Stomach (tissue), 8 donors: ENCODE measurements at regions not wholly inside any gene's neighbourhood (a gene's known extent, or its start where the extent isn't known, plus 50 kb on each side); places are given as distances from the start of the nearest gene placed in this dataset.

Experiments
- DNase-seq, 2 donors: peaks; one replicate each; pipeline versions ENCODE4 v3.0.0 to v3.0.0-alpha.2; 2013 to 2019
- H3K27ac ChIP-seq, 5 donors: fragments of 200-600 bp in 4 of 5; sonication (generic) in 4 of 5; one replicate each; pipeline ENCODE4 v1.5.1; 2013 to 2019; ENCODE audit warnings: mild to moderate bottlenecking in 1 of 5, moderate library complexity in 1 of 5
- H3K27me3 ChIP-seq, 3 donors: fragments of 200-600 bp; sonication (generic); one replicate each; pipeline ENCODE4 v1.5.1; 2017 to 2019; ENCODE audit warnings: mixed run types in 1 of 3
- H3K36me3 ChIP-seq, 4 donors: fragments of 200-600 bp; sonication (generic); 1 replicate in 3 of 4; 2 replicates in 1 of 4; pipeline ENCODE4 v1.5.1; 2016 to 2019
- H3K4me1 ChIP-seq, 4 donors: fragments of 200-600 bp; sonication (generic); one replicate each; pipeline ENCODE4 v1.5.1; 2016 to 2019
- H3K4me3 ChIP-seq, 4 donors: fragments of 200-600 bp; sonication (generic) in 3 of 4; one replicate each; pipeline ENCODE4 v1.5.1; 2016 to 2019; ENCODE audit warnings: mild to moderate bottlenecking in 1 of 4
- H3K9me3 ChIP-seq, 4 donors: fragments of 200-600 bp; sonication (generic); one replicate each; pipeline ENCODE4 v1.5.1; 2016 to 2019
- CTCF ChIP-seq, 7 experiments: fragments of 450-650 bp in 4 of 7; fragments of 200-600 bp in 3 of 7; sonication (generic) in 3 of 7; IDR thresholded peaks; one replicate each; pipeline ENCODE4 v1.5.1; 2016 to 2019; ENCODE audit warnings: antibody characterized with exemption in 7 of 7, control low read depth in 2 of 7, mild to moderate bottlenecking in 1 of 7
- EP300 ChIP-seq: sonication (generic); formaldehyde crosslinking; IDR thresholded peaks from one replicate; pipeline ENCODE4 v1.6.1; 2017; ENCODE audit warnings: antibody characterized with exemption
- POLR2A ChIP-seq, 4 donors: fragments of 450-650 bp; IDR thresholded peaks; one replicate each; pipeline ENCODE4 v1.6.1; 2016; ENCODE audit warnings: antibody characterized with exemption in 4 of 4, control low read depth in 2 of 4, mild to moderate bottlenecking in 1 of 4, moderate library complexity in 1 of 4
- POLR2AphosphoS5 ChIP-seq, 3 donors: sonication (generic); formaldehyde crosslinking; IDR thresholded peaks; one replicate each; pipeline ENCODE4 v1.6.1; 2016; ENCODE audit warnings: antibody characterized with exemption in 3 of 3
- WGBS, 5 donors: extraction: QIAGEN DNeasy Blood & Tissue Kit in 3 of 5; methylation state at CpG; one replicate each; pipeline versions ENCODE4 v1.1.5 to v1.1.7; 2013 to 2018; 5-methylcytosine and 5-hydroxymethylcytosine counted together
- intact Hi-C: fragments of 100-400 bp; cut with DNase I; formaldehyde crosslinking; loops from one replicate; pipeline ENCODE4 v1.15.1; 2023; ENCODE audit warnings: low total_unique reads
- donor health status: healthy with polysubstance abuse.
- donor health status: Bipolar disorder and iron deficiency.
- donor health status: healthy.

- no peak overlapping the region for H3K4me3 ChIP-seq
- no peak for DNase-seq
- TF ChIP-seq POLR2AphosphoS5 (IDR thresholded peaks at IDR 0.05): no peak
- no peak for TF ChIP-seq POLR2A (IDR thresholded peaks at IDR 0.05)
- no peak for TF ChIP-seq EP300
- no peak for TF ChIP-seq CTCF (IDR thresholded peaks at IDR 0.05)
- 82 to 88% (median 85%) methylated on average over 3 of the region's 3 CpGs for WGBS, 5 donors
- H3K27ac ChIP-seq: no peak overlapping the region
- no peaks in the 10 kb centered on the region for H3K36me3 ChIP-seq
- intact Hi-C loops: no loop called here
- H3K4me1 ChIP-seq: no peaks in the 10 kb centered on the region
- no peaks in the 10 kb centered on the region for H3K27me3 ChIP-seq
- no peaks in the 10 kb centered on the region for H3K9me3 ChIP-seq
Observed at GRCh38 chr1:162990665-162991064, 78.5 kb upstream of the RGS4 start.

- Histone ChIP-seq H3K27me3 (no peaks in the 10 kb centered on the region), H3K27ac (no peak overlapping the region), H3K4me1 (no peaks in the 10 kb centered on the region), H3K36me3 (no peaks in the 10 kb centered on the region), H3K4me3 (no peak overlapping the region), H3K9me3 (no peaks in the 10 kb centered on the region)
- intact Hi-C loops: no loop called here
- no peak for DNase-seq
- 70 to 84% (median 81%) methylated on average over 3 of the region's 3 CpGs for WGBS, 5 donors
- no peak for TF ChIP-seq CTCF (IDR thresholded peaks at IDR 0.05)
- TF ChIP-seq EP300: no peak
- TF ChIP-seq POLR2AphosphoS5 (IDR thresholded peaks at IDR 0.05): no peak
- TF ChIP-seq POLR2A (IDR thresholded peaks at IDR 0.05): no peak
Observed at GRCh38 chr1:162988869-162989268, 80.3 kb upstream of the RGS4 start.

GRCh38 chr1:162987866-162988265, 81.3 kb upstream of the RGS4 start:
- no peaks in the 10 kb centered on the region for H3K9me3 ChIP-seq
- no peak for DNase-seq
- H3K4me1 ChIP-seq: no peaks in the 10 kb centered on the region
- 72 to 100% (median 88%) methylated on average over 1 of the region's 1 CpG for WGBS, 5 donors
- no peak overlapping the region for H3K4me3 ChIP-seq
- H3K36me3 ChIP-seq: no peaks in the 10 kb centered on the region
- H3K27ac ChIP-seq: no peak overlapping the region
- intact Hi-C loops: no loop called here
- no peaks in the 10 kb centered on the region for H3K27me3 ChIP-seq
- no peak for TF ChIP-seq POLR2A (IDR thresholded peaks at IDR 0.05)
- TF ChIP-seq POLR2AphosphoS5 (IDR thresholded peaks at IDR 0.05): no peak
- no peak for TF ChIP-seq EP300
- TF ChIP-seq CTCF (IDR thresholded peaks at IDR 0.05): no peak

GRCh38 chr1:162985816-162986435, 83.2 kb upstream of the RGS4 start:
- intact Hi-C loops: no loop called here
- TF ChIP-seq CTCF (IDR thresholded peaks at IDR 0.05) (no peak), EP300 (no peak), POLR2A (IDR thresholded peaks at IDR 0.05) (no peak)

More at GRCh38 chr1:162985816-162986435, 83.2 kb upstream of the RGS4 start:
- Histone ChIP-seq H3K27ac (no peak overlapping the region), H3K36me3 (no peaks in the 10 kb centered on the region), H3K27me3 (no peaks in the 10 kb centered on the region), H3K4me3 (no peak overlapping the region), H3K4me1 (no peaks in the 10 kb centered on the region), H3K9me3 (no peaks in the 10 kb centered on the region)
- WGBS, 5 donors: 83 to 94% (median 89%) methylated on average over 3 of the region's 3 CpGs
- no peak for DNase-seq
